GM18858 (cell line): ENCODE measurements at regions not wholly inside any gene's neighbourhood (a gene's known extent, or its start where the extent isn't known, plus 50 kb on each side); places are given as distances from the start of the nearest gene placed in this dataset.

Source experiments
- ATAC-seq: cut with Tn5 transposase; IDR thresholded peaks from one replicate; pipeline ENCODE4 v1.9.1; 2021; ENCODE audit not compliant: unreplicated experiment

GRCh38 chr18:46374850-46375249, 270.7 kb downstream of the HAUS1 start:
- ATAC-seq: no peak

- no peak for ATAC-seq
These were observed 273.4 kb downstream of the HAUS1 start for GRCh38 chr18:46377557-46377956.

- no peak for ATAC-seq
These were observed 274.1 kb downstream of the HAUS1 start for GRCh38 chr18:46378126-46378863.

- no peak for ATAC-seq
These were observed 274.7 kb downstream of the HAUS1 start for GRCh38 chr18:46378864-46379207.

- ATAC-seq: no peak
These were observed 275.3 kb downstream of the HAUS1 start for GRCh38 chr18:46379323-46379950.

- no peak for ATAC-seq
These were observed 271.9 kb downstream of the LOXHD1 start for GRCh38 chr18:46385124-46385523.

- ATAC-seq: no peak
These were observed 270.2 kb downstream of the LOXHD1 start for GRCh38 chr18:46386788-46387187.

- ATAC-seq: no peak
These were observed 269.4 kb downstream of the LOXHD1 start for GRCh38 chr18:46387441-46388131.

- no peak for ATAC-seq
These were observed 268.7 kb downstream of the LOXHD1 start for GRCh38 chr18:46388286-46388685.

GRCh38 chr18:46392576-46392975, 264.4 kb downstream of the LOXHD1 start:
- no peak for ATAC-seq

- no peak for ATAC-seq
These were observed 263.8 kb downstream of the LOXHD1 start for GRCh38 chr18:46393230-46393629.

- ATAC-seq: no peak
These were observed 263.1 kb downstream of the LOXHD1 start for GRCh38 chr18:46393961-46394360.

- no peak for ATAC-seq
These were observed 261.2 kb downstream of the LOXHD1 start for GRCh38 chr18:46395795-46396194.

GRCh38 chr18:46397174-46397573, 259.8 kb downstream of the LOXHD1 start:
- no peak for ATAC-seq

- ATAC-seq: no peak
These were observed 259.0 kb downstream of the LOXHD1 start for GRCh38 chr18:46398005-46398404.

- ATAC-seq: no peak
These were observed 258.4 kb downstream of the LOXHD1 start for GRCh38 chr18:46398625-46399024.

- no peak for ATAC-seq
These were observed 257.7 kb downstream of the LOXHD1 start for GRCh38 chr18:46399303-46399702.

- ATAC-seq: no peak
These were observed 256.6 kb downstream of the LOXHD1 start for GRCh38 chr18:46400449-46400848.

- ATAC-seq: no peak
These were observed 255.4 kb downstream of the LOXHD1 start for GRCh38 chr18:46401486-46402070.

- ATAC-seq: no peak
These were observed 254.6 kb downstream of the LOXHD1 start for GRCh38 chr18:46402396-46402795.

- ATAC-seq: no peak
These were observed 254.1 kb downstream of the LOXHD1 start for GRCh38 chr18:46402945-46403344.
